ENCODE measurements at regions not wholly inside any gene's neighbourhood (a gene's known extent, or its start where the extent isn't known, plus 50 kb on each side); places are given as distances from the start of the nearest gene placed in this dataset.

GRCh38 chr12:60415351-60415750, 819.5 kb downstream of the SLC16A7 start:
- Histone ChIP-seq H3K9me2 (replicated peaks; ENCODE audit: low read depth, low read length) (no peaks in the 10 kb centered on the region), H3K27me3 (ENCODE audit: insufficient read depth, low read length, poor library complexity, severe bottlenecking) (no peaks in the 10 kb centered on the region), H3K4me2 (ENCODE audit: low read depth, low read length, poor library complexity, severe bottlenecking) (no peak overlapping the region), H2AFZ (ENCODE audit: low read length) (no peak overlapping the region), H3K9me3 (ENCODE audit: insufficient read depth, low read depth, low read length) (no peaks in the 10 kb centered on the region), H3K79me2 (ENCODE audit: insufficient read depth, low read length) (no peaks in the 10 kb centered on the region), H3K36me3 (ENCODE audit: insufficient read depth, low read length) (no peaks in the 10 kb centered on the region), H3K4me3 (ENCODE audit: low read length, poor library complexity, severe bottlenecking) (no peak overlapping the region), H3F3A (ENCODE audit: low read depth) (no peaks in the 10 kb centered on the region), H3K4me1 (ENCODE audit: insufficient read depth, low read length, poor library complexity, severe bottlenecking) (no peaks in the 10 kb centered on the region), H3K9ac (ENCODE audit: low read depth, low read length, poor library complexity, severe bottlenecking) (no peak overlapping the region), H4K20me1 (ENCODE audit: insufficient read depth, low read length, poor library complexity, severe bottlenecking) (no peaks in the 10 kb centered on the region)
- TF ChIP-seq CTCF (conservative IDR thresholded peaks at IDR 0.05; ENCODE audit: low read length) (no peak), EZH2phosphoT487 (IDR thresholded peaks at IDR 0.05; ENCODE audit: borderline replicate concordance) (no peak)

DNA sequence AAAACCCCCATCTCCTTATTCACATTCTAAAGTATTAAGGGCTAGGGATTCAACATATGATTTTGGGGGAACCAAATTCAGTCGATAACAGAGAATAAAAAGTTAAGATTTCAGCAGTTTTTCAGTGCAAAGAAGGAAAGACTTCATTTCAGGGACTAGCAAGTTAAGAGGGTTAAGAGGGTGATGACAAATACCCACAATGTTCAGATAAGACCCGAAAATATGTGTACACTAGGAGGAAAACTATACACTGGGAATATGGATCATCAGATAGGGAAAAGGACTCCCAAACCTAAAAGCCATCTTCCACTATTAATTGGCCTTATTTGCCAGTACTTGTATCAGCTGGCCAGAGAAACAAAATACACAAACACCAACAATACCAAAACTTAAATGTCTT, 824.2 kb downstream of the SLC16A7 start:
- no peak for TF ChIP-seq CTCF (conservative IDR thresholded peaks at IDR 0.05; ENCODE audit: low read length)
- no peak for TF ChIP-seq EZH2phosphoT487 (IDR thresholded peaks at IDR 0.05; ENCODE audit: borderline replicate concordance)

DNA sequence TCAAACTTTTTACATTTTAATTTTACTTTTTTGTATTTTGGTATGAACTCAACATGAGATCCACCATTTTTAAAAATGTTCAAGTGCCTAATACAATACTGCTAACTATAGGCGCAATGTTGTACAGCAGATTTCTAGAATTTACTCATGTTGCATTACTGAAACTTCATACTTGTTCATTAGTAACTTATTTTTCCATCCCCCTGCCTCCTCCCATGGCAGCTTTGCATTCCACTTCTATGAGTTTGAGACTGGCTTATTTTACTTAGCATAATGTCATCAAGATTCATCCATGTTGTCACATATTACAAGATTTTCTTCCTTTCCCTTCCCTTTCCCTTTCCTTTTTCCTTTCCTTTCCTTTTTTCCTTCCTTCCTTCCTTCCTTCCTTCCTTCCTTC, 825.9 kb downstream of the SLC16A7 start:
- H3K36me3 ChIP-seq (ENCODE audit: insufficient read depth, low read length), result no peaks in the 10 kb centered on the region
- no peak overlapping the region for H3K4me2 ChIP-seq (ENCODE audit: low read depth, low read length, poor library complexity, severe bottlenecking)
- no peaks in the 10 kb centered on the region for H3F3A ChIP-seq (ENCODE audit: low read depth)
- no peak overlapping the region for H3K4me3 ChIP-seq (ENCODE audit: low read length, poor library complexity, severe bottlenecking)
- no peaks in the 10 kb centered on the region for H3K79me2 ChIP-seq (ENCODE audit: insufficient read depth, low read length)
- no peaks in the 10 kb centered on the region for H3K9me3 ChIP-seq (ENCODE audit: insufficient read depth, low read depth, low read length)
- no peak for TF ChIP-seq CTCF (conservative IDR thresholded peaks at IDR 0.05; ENCODE audit: low read length)
- no peak for TF ChIP-seq EZH2phosphoT487 (IDR thresholded peaks at IDR 0.05; ENCODE audit: borderline replicate concordance)
- no peak overlapping the region for H3K9ac ChIP-seq (ENCODE audit: low read depth, low read length, poor library complexity, severe bottlenecking)
- no peaks in the 10 kb centered on the region for H3K27me3 ChIP-seq (ENCODE audit: insufficient read depth, low read length, poor library complexity, severe bottlenecking)
- H4K20me1 ChIP-seq (ENCODE audit: insufficient read depth, low read length, poor library complexity, severe bottlenecking), result no peaks in the 10 kb centered on the region
- no peaks in the 10 kb centered on the region for H3K9me2 ChIP-seq (replicated peaks; ENCODE audit: low read depth, low read length)
- H3K4me1 ChIP-seq (ENCODE audit: insufficient read depth, low read length, poor library complexity, severe bottlenecking), result no peaks in the 10 kb centered on the region
- no peak overlapping the region for H2AFZ ChIP-seq (ENCODE audit: low read length)

More for the DNA sequence above, 824.2 kb downstream of the SLC16A7 start:
- no peaks in the 10 kb centered on the region for H3K9me3 ChIP-seq (ENCODE audit: insufficient read depth, low read depth, low read length)
- H3K4me2 ChIP-seq (ENCODE audit: low read depth, low read length, poor library complexity, severe bottlenecking), result no peak overlapping the region
- no peaks in the 10 kb centered on the region for H3K4me1 ChIP-seq (ENCODE audit: insufficient read depth, low read length, poor library complexity, severe bottlenecking)
- H3K4me3 ChIP-seq (ENCODE audit: low read length, poor library complexity, severe bottlenecking), result no peak overlapping the region
- H2AFZ ChIP-seq (ENCODE audit: low read length), result no peak overlapping the region
- H3K27me3 ChIP-seq (ENCODE audit: insufficient read depth, low read length, poor library complexity, severe bottlenecking), result no peaks in the 10 kb centered on the region
- H3F3A ChIP-seq (ENCODE audit: low read depth), result no peaks in the 10 kb centered on the region
- no peaks in the 10 kb centered on the region for H3K36me3 ChIP-seq (ENCODE audit: insufficient read depth, low read length)
- H4K20me1 ChIP-seq (ENCODE audit: insufficient read depth, low read length, poor library complexity, severe bottlenecking), result no peaks in the 10 kb centered on the region
- H3K9ac ChIP-seq (ENCODE audit: low read depth, low read length, poor library complexity, severe bottlenecking), result no peak overlapping the region
- no peaks in the 10 kb centered on the region for H3K9me2 ChIP-seq (replicated peaks; ENCODE audit: low read depth, low read length)
- H3K79me2 ChIP-seq (ENCODE audit: insufficient read depth, low read length), result no peaks in the 10 kb centered on the region

Measured in Loucy (cell line).